ENCODE measurements at regions not wholly inside any gene's neighbourhood (a gene's known extent, or its start where the extent isn't known, plus 50 kb on each side); places are given as distances from the start of the nearest gene placed in this dataset.

GRCh38 chr7:10473569-10473968, 500.1 kb upstream of the PHF14 start:
- no peak for TF ChIP-seq CTCF (IDR thresholded peaks at IDR 0.05)
- TF ChIP-seq POLR2A (IDR thresholded peaks at IDR 0.05), result no peak
